ENCODE measurements at regions not wholly inside any gene's neighbourhood (a gene's known extent, or its start where the extent isn't known, plus 50 kb on each side); places are given as distances from the start of the nearest gene placed in this dataset.

- SMC1A ChIA-PET (ENCODE audit: uncharacterized antibody, unreplicated experiment): no interaction called here
- Histone ChIP-seq H3K9me3 (replicated peaks; ENCODE audit: control insufficient read depth, insufficient read depth, low read length) (no peaks in the 10 kb centered on the region), H3K27ac (ENCODE audit: control insufficient read depth, insufficient read depth) (no peak overlapping the region), H3K27me3 (replicated peaks in 1 of 2; ENCODE audit: control insufficient read depth in 2 of 2, insufficient read depth in 2 of 2, low read length in 1 of 2) (no peaks in the 10 kb centered on the region), H3K4me2 (ENCODE audit: control insufficient read depth, insufficient read depth) (no peak overlapping the region), H4K20me1 (ENCODE audit: control insufficient read depth, insufficient read depth) (no peaks in the 10 kb centered on the region), H3K36me3 (ENCODE audit: control insufficient read depth in 2 of 2, insufficient read depth in 2 of 2, low read length in 1 of 2) (no peaks in the 10 kb centered on the region), H3K4me1 (ENCODE audit: control insufficient read depth, insufficient read depth, low read length) (no peaks in the 10 kb centered on the region), H2AFZ (ENCODE audit: control insufficient read depth, low read depth, low read length) (no peak overlapping the region), H3K79me2 (ENCODE audit: control insufficient read depth, insufficient read depth, low read length) (no peaks in the 10 kb centered on the region), H3K4me3 (no peak overlapping the region), H3K9ac (ENCODE audit: control insufficient read depth, insufficient read depth, low read length) (no peak overlapping the region)
- POLR2A ChIA-PET: no interaction called here
- intact Hi-C loops (cut with micrococcal nuclease; ENCODE audit: unreplicated experiment) (no loop called here), in situ Hi-C loops (cut with MboI) (no loop called here)
- ATAC-seq (no peak), DNase-seq (ENCODE audit: low read depth, low spot score) (no peak), FAIRE-seq (no peak)
- TF ChIP-seq FOXM1 (IDR thresholded peaks at IDR 0.05; ENCODE audit: low read depth, low read length): no peak
- TF ChIP-seq LARP7 (IDR thresholded peaks at IDR 0.05): no peak
- no peak for TF ChIP-seq ZNF622 (IDR thresholded peaks at IDR 0.05)
- no peak for TF ChIP-seq ZZZ3 (IDR thresholded peaks at IDR 0.05; ENCODE audit: control insufficient read depth, insufficient read length, low read depth)
- no peak for TF ChIP-seq EZH2 (IDR thresholded peaks at IDR 0.05; ENCODE audit: borderline replicate concordance, control insufficient read depth, low read depth, low read length)
- TF ChIP-seq PAX5 (IDR thresholded peaks at IDR 0.05; ENCODE audit: borderline replicate concordance, low read depth, low read length): no peak
- TF ChIP-seq EED (IDR thresholded peaks at IDR 0.05; ENCODE audit: low read depth): no peak
- TF ChIP-seq, protein P1, sequence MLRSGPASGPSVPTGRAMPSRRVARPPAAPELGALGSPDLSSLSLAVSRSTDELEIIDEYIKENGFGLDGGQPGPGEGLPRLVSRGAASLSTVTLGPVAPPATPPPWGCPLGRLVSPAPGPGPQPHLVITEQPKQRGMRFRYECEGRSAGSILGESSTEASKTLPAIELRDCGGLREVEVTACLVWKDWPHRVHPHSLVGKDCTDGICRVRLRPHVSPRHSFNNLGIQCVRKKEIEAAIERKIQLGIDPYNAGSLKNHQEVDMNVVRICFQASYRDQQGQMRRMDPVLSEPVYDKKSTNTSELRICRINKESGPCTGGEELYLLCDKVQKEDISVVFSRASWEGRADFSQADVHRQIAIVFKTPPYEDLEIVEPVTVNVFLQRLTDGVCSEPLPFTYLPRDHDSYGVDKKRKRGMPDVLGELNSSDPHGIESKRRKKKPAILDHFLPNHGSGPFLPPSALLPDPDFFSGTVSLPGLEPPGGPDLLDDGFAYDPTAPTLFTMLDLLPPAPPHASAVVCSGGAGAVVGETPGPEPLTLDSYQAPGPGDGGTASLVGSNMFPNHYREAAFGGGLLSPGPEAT (IDR thresholded peaks at IDR 0.05; ENCODE audit: low read depth): no peak
- TF ChIP-seq, protein P2, sequence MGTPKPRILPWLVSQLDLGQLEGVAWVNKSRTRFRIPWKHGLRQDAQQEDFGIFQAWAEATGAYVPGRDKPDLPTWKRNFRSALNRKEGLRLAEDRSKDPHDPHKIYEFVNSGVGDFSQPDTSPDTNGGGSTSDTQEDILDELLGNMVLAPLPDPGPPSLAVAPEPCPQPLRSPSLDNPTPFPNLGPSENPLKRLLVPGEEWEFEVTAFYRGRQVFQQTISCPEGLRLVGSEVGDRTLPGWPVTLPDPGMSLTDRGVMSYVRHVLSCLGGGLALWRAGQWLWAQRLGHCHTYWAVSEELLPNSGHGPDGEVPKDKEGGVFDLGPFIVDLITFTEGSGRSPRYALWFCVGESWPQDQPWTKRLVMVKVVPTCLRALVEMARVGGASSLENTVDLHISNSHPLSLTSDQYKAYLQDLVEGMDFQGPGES (IDR thresholded peaks at IDR 0.05): no peak
- no peak for TF ChIP-seq BMI1 (IDR thresholded peaks at IDR 0.05; ENCODE audit: borderline replicate concordance)
- TF ChIP-seq RFX5 (IDR thresholded peaks at IDR 0.05; ENCODE audit: low read depth, low read length): no peak
- no peak for TF ChIP-seq ZNF24 (IDR thresholded peaks at IDR 0.05)
- no peak for TF ChIP-seq BRCA1 (IDR thresholded peaks at IDR 0.05; ENCODE audit: low read depth, low read length)
- no peak for TF ChIP-seq KDM1A (IDR thresholded peaks at IDR 0.05; ENCODE audit: borderline replicate concordance)
- no peak for TF ChIP-seq BCL11A (IDR thresholded peaks at IDR 0.05; ENCODE audit: low read depth, low read length)
- TF ChIP-seq CBFB (IDR thresholded peaks at IDR 0.05; ENCODE audit: low read depth): no peak
- TF ChIP-seq EGR1 (IDR thresholded peaks at IDR 0.05; ENCODE audit: borderline replicate concordance in 1 of 2, low read depth in 2 of 2, low read length in 2 of 2): no peak
- BruUV-seq (replicated peaks): no TSS peak
- 45% methylated on average over 7 of the region's 7 CpGs for WGBS (ENCODE audit: insufficient coverage, insufficient replicate concordance, low lambda C conversion rate, missing lambda C conversion rate)
- CTCF ChIA-PET: interaction anchor here (1.2 kb wide), 1 partner anchor 17 kb away, joined by 3 read pairs; no protein-coding TSS in a partner anchor
- RAD21 ChIA-PET (ENCODE audit: unreplicated experiment): no interaction called here
Measured at GRCh38 chr20:21632031-21632734, 73.3 kb upstream of the PAX1 start.

Measured in GM12878 (cell line).